IPS-11a (cell line): ENCODE measurements at regions not wholly inside any gene's neighbourhood (a gene's known extent, or its start where the extent isn't known, plus 50 kb on each side); places are given as distances from the start of the nearest gene placed in this dataset.

ENCODE experiments used
- H3K4me3 ChIP-seq: one replicate; pipeline ENCODE4 v1.5.1; 2013; ENCODE audit warnings: low read depth, low read length, control low read depth

- no peak overlapping the region for H3K4me3 ChIP-seq
These were observed 457.3 kb downstream of the FLRT2 start for GRCh38 chr14:85987292-85987691.

- no peak overlapping the region for H3K4me3 ChIP-seq
These were observed 448.8 kb downstream of the FLRT2 start for GRCh38 chr14:85978582-85979250.

- H3K4me3 ChIP-seq = no peak overlapping the region
These were observed 444.7 kb downstream of the FLRT2 start for GRCh38 chr14:85974602-85975001.

- H3K4me3 ChIP-seq = no peak overlapping the region
These were observed 433.5 kb downstream of the FLRT2 start for GRCh38 chr14:85963486-85963885.

GRCh38 chr14:85960756-85961155, 430.8 kb downstream of the FLRT2 start:
- H3K4me3 ChIP-seq = no peak overlapping the region

GRCh38 chr14:85959063-85959462, 429.1 kb downstream of the FLRT2 start:
- no peak overlapping the region for H3K4me3 ChIP-seq

GRCh38 chr14:85958069-85958468, 428.1 kb downstream of the FLRT2 start:
- H3K4me3 ChIP-seq = no peak overlapping the region

GRCh38 chr14:85953265-85953664, 423.3 kb downstream of the FLRT2 start:
- H3K4me3 ChIP-seq = no peak overlapping the region

- no peak overlapping the region for H3K4me3 ChIP-seq
These were observed 418.2 kb downstream of the FLRT2 start for GRCh38 chr14:85948153-85948552.

- no peak overlapping the region for H3K4me3 ChIP-seq
These were observed 417.7 kb downstream of the FLRT2 start for GRCh38 chr14:85947461-85948139.

- H3K4me3 ChIP-seq = no peak overlapping the region
These were observed 413.2 kb downstream of the FLRT2 start for GRCh38 chr14:85943192-85943591.

- H3K4me3 ChIP-seq = no peak overlapping the region
These were observed 404.9 kb downstream of the FLRT2 start for GRCh38 chr14:85934886-85935254.

GRCh38 chr14:85934123-85934885, 404.4 kb downstream of the FLRT2 start:
- no peak overlapping the region for H3K4me3 ChIP-seq

- no peak overlapping the region for H3K4me3 ChIP-seq
These were observed 391.3 kb downstream of the FLRT2 start for GRCh38 chr14:85921241-85921640.

- no peak overlapping the region for H3K4me3 ChIP-seq
These were observed 387.8 kb downstream of the FLRT2 start for GRCh38 chr14:85917716-85918115.

GRCh38 chr14:85915711-85916110, 385.8 kb downstream of the FLRT2 start:
- no peak overlapping the region for H3K4me3 ChIP-seq

- H3K4me3 ChIP-seq = no peak overlapping the region
These were observed 382.2 kb downstream of the FLRT2 start for GRCh38 chr14:85912141-85912540.

GRCh38 chr14:85911044-85911443, 381.1 kb downstream of the FLRT2 start:
- no peak overlapping the region for H3K4me3 ChIP-seq

- no peak overlapping the region for H3K4me3 ChIP-seq
These were observed 379.6 kb downstream of the FLRT2 start for GRCh38 chr14:85909581-85909980.

- H3K4me3 ChIP-seq = no peak overlapping the region
These were observed 377.6 kb downstream of the FLRT2 start for GRCh38 chr14:85907536-85907935.

- H3K4me3 ChIP-seq = no peak overlapping the region
These were observed 367.9 kb downstream of the FLRT2 start for GRCh38 chr14:85897808-85898207.

GRCh38 chr14:85895603-85896002, 365.7 kb downstream of the FLRT2 start:
- H3K4me3 ChIP-seq = no peak overlapping the region
